PC-3 (cell line): ENCODE measurements at regions not wholly inside any gene's neighbourhood (a gene's known extent, or its start where the extent isn't known, plus 50 kb on each side); places are given as distances from the start of the nearest gene placed in this dataset.

Experiments used
- CTCF ChIP-seq: fragments of 300-600 bp; sonication (generic); conservative IDR thresholded peaks from 2 replicates; pipeline ENCODE4 v1.5.1; 2017; ENCODE audit warnings: antibody characterized with exemption, low read depth, mild to moderate bottlenecking, low read length
- EZH2 ChIP-seq: fragments of 300-600 bp; sonication (generic); IDR thresholded peaks from one replicate; pipeline ENCODE4 v1.6.1; 2017; ENCODE audit warnings: antibody characterized with exemption, mild to moderate bottlenecking, low read length; ENCODE audit not compliant: unreplicated experiment

GRCh38 chr3:44111482-44111881 lies 130.2 kb upstream of the TOPAZ1 start:
- TF ChIP-seq CTCF (no peak), EZH2 (no peak)
